SU-DHL-6 (cell line): ENCODE measurements at regions not wholly inside any gene's neighbourhood (a gene's known extent, or its start where the extent isn't known, plus 50 kb on each side); places are given as distances from the start of the nearest gene placed in this dataset.

Experiments
- CTCF ChIP-seq: fragments of 200-600 bp; sonication (generic); IDR thresholded peaks from one replicate; pipeline ENCODE4 v1.5.1; 2017; ENCODE audit warnings: antibody characterized with exemption, mild to moderate bottlenecking, low read length, moderate library complexity; ENCODE audit not compliant: insufficient read depth, poor library complexity, severe bottlenecking
- EZH2phosphoT487 ChIP-seq: fragments of 200-600 bp; sonication (generic), shearing (Covaris generic); conservative IDR thresholded peaks from 2 replicates; pipeline ENCODE4 v1.6.1; 2018; ENCODE audit warnings: mild to moderate bottlenecking, antibody characterized with exemption, low read length, moderate library complexity, mixed read lengths

- TF ChIP-seq CTCF (no peak), EZH2phosphoT487 (no peak)
These were observed 100.1 kb upstream of the COL1A2 start for GRCh38 chr7:94294471-94295131.
